HuH-7.5 (cell line): ENCODE measurements at regions not wholly inside any gene's neighbourhood (a gene's known extent, or its start where the extent isn't known, plus 50 kb on each side); places are given as distances from the start of the nearest gene placed in this dataset.

ENCODE experiments used
- DNase-seq: peaks from one replicate; pipeline ENCODE4 v3.0.0; 2011; ENCODE audit warnings: low spot score

- DNase-seq: no peak
Measured at GRCh38 chr3:176430244-176431037, 766.8 kb downstream of the TBL1XR1 start.

DNA sequence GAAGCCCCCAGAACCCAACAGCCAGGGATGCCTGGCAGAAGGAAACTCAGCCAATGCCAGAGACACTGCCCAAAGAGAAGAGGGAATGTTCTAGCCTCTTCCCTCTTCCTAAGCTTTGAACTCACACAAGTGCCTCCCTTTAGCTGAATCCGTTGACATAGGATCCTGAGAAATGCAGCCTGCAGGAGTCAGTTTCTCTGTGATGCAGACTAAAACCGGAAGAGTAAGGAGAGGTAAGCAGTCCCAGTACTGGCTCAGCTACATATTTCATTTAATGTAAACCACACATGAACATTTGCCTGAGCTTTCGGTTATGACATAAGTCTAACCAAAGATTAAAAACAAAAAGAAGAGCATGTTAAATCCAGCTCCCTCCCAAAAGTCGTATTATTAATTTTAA is 768.7 kb downstream of the TBL1XR1 start:
- DNase-seq: no peak

DNA sequence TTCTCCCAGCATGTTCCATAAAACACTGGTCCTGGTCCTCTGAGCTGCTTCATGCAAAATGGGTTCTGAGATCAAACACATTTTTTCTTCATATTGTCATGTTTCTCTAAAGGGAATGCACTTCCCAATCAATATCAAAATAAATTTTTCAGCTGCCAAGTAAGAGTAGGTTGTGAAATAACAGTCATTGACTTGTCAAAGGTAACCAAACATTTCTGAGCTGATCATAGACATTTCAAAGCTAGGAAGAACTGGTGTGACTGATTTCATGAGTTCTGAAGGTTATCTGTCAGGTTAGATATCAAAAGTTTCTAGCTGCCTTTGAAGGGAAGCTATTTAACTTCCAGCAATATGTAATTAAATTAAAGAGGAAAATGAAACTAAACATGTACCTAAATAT is 770.9 kb downstream of the TBL1XR1 start:
- no peak for DNase-seq

- DNase-seq: no peak
Measured at GRCh38 chr3:176416870-176417269, 780.4 kb downstream of the TBL1XR1 start.

DNA sequence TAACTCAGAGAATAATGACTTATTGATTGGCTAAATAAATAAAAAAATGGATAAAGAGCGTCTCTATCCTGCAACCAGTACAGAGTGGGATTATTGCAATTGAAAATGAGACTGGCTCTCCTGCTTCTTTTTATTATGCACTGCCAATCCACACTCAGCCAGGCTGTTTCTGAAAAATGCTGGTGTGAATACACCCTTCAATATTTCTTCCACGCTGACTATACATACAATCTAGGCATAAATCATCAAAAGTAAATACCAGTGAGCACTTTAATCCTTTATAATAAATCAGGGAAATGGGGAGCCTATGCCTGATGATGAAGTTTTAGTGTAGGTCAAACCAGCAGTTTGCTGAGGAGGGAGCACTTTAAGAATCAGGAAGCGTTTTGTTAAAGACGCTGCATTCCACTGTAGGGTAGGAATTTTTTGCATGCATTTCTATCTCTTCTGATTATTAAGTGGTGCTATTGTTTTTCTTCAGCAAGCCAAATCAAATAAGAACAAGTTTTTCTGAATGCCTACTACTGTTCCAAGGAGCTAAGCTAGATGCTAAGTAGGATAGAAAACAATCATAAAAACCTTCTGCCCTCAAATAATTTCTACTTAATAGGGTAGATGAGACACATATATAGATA is 781.5 kb downstream of the TBL1XR1 start:
- no peak for DNase-seq

GRCh38 chr3:176412771-176413170 is 784.5 kb downstream of the TBL1XR1 start:
- no peak for DNase-seq

- no peak for DNase-seq
Measured at GRCh38 chr3:176403531-176403930, 793.8 kb downstream of the TBL1XR1 start.

- no peak for DNase-seq
Measured at GRCh38 chr3:176401211-176401610, 796.1 kb downstream of the TBL1XR1 start.

DNA sequence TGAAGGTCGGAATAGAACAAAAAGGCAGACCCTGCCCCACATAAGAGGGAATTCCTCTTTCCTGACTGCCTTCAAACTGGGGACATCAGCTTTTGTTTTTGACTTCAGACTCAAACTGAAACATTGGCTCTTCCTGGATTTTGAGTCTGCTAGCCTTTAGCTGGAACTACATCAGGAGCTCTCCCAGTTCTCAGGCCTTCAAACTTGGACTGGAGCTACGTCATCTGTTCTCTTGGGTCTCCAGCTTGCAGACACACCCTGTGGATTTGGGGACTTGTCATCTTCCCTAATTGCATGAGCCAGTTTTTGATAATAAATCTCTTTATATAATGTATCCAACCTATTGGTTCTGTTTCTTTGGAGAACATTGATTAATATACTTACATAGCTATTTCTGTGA is 798.1 kb downstream of the TBL1XR1 start:
- no peak for DNase-seq

DNA sequence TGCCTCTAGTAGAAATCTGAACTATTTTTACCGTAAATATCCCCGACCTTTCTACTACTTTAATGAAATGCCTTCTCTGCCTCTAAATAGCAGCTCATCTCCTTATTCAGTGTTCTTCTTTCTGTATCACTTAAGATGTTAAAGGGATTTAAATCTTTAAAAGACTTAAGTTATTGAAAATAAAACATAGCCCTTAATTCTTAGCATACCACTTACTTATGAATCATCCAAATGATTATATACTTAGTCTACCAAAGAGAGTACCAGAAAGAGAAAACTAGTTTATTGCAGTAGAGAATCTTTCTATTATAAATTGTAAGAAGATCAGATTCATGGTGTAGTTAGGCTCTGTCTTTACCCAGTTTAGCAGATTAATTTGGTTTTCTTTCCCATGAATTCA is 802.0 kb downstream of the TBL1XR1 start:
- no peak for DNase-seq

DNA sequence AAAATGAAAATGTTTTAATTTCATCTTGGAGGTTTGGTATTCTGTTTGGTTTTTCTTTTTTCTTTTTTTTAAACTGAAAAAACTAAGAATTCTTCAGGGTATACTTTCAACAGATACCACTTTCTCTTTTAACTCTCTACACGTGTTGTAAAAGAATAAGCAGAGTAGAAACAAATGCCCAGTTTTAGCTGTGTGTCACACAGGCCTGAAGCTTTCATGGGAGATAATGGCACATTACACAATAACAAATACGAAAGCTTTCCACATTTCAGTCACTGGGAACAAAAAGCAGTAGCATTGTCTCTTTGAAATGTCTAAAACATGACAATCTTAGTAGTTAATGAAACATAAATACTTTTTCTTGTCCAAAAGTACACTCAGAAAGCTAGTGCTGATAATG is 818.5 kb downstream of the TBL1XR1 start:
- no peak for DNase-seq

DNA sequence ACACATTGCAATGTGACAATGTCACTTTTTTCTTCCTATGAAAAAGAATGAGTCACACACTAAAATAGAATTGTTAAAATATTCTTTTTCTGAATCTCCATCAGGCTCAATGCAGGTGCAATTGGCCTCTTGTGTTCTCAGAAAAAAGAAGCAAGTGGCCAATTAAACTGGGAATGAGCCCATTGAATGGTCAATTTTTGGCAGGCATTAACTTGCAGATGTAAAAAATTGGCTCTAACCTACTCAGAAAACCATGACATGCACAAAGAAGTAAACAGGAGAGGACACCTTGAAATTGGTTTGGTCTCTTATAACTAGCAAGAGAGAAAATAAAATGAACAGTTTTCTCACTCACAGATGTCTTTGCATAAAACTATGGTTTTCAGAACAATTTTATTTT is 820.8 kb downstream of the TBL1XR1 start:
- no peak for DNase-seq

DNA sequence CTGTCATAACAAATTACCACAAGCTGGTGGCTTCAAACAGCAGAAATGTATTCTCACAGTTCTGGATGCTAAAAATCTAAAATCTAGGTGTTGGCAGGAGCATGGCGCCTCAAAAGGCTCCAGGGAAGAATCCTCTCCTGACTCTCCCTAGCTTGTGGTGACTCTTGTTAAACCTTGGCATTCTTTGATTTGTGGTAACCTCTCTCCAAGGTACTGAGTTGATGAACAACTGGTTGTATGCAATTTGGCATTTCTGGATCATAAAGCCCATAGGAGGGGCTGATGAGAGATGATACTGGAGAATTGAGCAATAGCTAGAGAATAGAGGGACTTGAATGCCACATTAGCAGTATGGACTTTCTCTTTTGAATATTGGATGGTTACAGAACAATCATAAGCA is 821.8 kb downstream of the TBL1XR1 start:
- DNase-seq: no peak

GRCh38 chr3:176362191-176362731 is 835.0 kb downstream of the TBL1XR1 start:
- peak; percentile 8 for DNase-seq

DNA sequence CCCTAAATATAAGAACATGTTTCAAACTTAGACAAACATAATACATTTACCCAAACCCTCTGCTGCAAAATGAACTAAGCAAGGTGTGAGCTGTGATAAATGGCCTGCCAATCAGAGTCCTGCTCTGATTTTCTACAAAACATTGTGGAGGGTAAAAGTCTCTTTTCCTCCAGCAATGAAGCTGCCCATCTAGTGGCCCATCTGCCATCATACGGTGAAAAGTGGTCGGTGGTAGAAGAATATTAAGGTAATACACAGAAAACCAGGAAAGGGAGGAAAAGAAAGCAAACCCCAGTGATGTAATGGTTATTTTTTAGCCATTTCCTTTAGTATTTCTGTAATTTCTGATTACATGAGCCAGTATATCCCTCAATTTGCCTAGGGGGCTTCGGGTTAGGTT is 838.1 kb downstream of the TBL1XR1 start:
- peak; percentile 15 for DNase-seq

DNA sequence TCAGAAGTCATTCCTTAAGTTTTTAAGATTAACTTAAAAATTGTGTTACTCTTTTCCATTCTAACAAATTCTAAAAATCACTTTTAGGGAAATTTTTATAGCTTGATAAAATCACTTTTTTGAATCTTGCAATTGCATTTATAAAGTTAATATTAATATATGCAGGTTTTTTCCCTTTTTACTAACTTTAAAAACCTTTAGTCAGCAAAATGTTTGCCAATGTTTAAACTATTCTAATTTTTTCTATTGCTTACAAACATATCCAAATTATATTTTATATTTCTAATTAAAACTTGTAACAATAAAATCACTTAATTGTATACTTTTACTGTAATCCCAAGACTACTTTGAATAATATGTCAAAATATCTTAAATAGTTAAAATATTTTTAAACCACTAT is 839.4 kb downstream of the TBL1XR1 start:
- no peak for DNase-seq

GRCh38 chr3:176354843-176355242 is 842.4 kb downstream of the TBL1XR1 start:
- no peak for DNase-seq

- DNase-seq: no peak
Measured at GRCh38 chr3:176352716-176353334, 844.5 kb downstream of the TBL1XR1 start.

DNA sequence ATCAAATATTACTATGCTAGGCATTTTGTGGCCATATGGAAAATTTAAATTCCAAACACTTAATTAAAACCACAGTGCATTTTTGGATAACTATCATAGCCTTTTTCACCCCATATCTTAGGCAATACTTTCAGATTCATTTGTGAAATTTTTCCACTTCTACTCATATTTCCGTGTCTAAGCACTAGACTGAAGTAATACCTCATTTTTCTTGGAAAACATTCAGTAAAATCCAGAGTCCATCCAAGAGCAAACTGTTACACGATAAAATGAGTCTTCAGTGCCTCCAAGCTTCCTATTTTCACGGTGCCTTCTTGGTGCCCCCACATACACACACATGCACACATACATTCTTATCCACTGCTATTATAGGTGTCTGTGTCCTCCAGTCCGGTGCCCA is 845.9 kb downstream of the TBL1XR1 start:
- DNase-seq: no peak

DNA sequence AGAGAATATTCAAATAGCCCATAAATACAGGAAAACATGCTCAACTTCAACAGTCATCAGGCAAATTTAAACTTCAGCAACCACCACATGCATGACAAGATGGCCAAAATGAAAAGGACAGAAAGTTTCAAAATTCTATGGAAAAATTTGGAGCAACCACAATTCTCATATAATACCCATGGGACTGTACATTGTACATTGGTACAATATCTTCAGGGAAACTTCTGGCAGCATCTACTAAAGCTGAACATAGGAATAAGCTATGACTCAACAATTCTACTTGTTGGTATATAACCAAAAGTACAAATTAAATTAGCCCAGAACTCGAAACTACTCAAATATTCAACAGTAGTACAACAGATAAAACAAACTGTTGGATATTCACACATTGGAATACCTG is 847.6 kb downstream of the TBL1XR1 start:
- no peak for DNase-seq

GRCh38 chr3:176347424-176348146 is 849.7 kb downstream of the TBL1XR1 start:
- DNase-seq: no peak

DNA sequence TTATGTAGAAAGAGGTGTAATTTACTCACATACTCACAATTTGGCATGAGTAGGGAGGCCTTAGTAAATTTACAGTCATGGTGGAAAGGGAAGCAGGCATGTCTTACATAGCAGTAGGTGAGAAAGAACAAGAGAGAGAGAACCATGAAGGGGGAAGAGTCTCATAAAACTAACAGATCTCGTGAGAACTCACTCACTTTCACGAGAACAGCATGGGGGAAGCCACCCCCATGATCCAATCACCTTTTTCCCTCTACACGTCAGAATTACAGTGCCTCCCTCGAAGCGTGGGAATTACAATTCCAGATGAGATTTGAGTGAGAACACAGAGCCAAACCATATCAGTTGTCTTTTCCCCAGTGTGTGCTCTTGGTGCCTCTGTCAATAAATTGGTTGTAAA is 855.3 kb downstream of the TBL1XR1 start:
- no peak for DNase-seq
